ENCODE measurements at regions not wholly inside any gene's neighbourhood (a gene's known extent, or its start where the extent isn't known, plus 50 kb on each side); places are given as distances from the start of the nearest gene placed in this dataset.

- peak; percentile 39 for DNase-seq (ENCODE audit: low read depth)
Observed at GRCh38 chr4:123096038-123096437, 173.6 kb upstream of the NUDT6 start.

GRCh38 chr4:123102897-123103471 lies 180.6 kb upstream of the NUDT6 start:
- peak; percentile 55 for DNase-seq (ENCODE audit: low read depth)

- DNase-seq (ENCODE audit: low read depth): no peak
Observed at GRCh38 chr4:123104310-123105025, 182.1 kb upstream of the NUDT6 start.

GRCh38 chr4:123105026-123105420 lies 182.6 kb upstream of the NUDT6 start:
- no peak for DNase-seq (ENCODE audit: low read depth)

GRCh38 chr4:123106747-123107146 lies 184.3 kb upstream of the NUDT6 start:
- no peak for DNase-seq (ENCODE audit: low read depth)

- DNase-seq (ENCODE audit: low read depth): no peak
Observed at GRCh38 chr4:123107444-123108252, 185.3 kb upstream of the NUDT6 start.

GRCh38 chr4:123109139-123109538 lies 186.7 kb upstream of the NUDT6 start:
- no peak for DNase-seq (ENCODE audit: low read depth)

- peak; percentile 69 for DNase-seq (ENCODE audit: low read depth)
Observed at GRCh38 chr4:123110147-123110546, 187.8 kb upstream of the NUDT6 start.

- no peak for DNase-seq (ENCODE audit: low read depth)
Observed at GRCh38 chr4:123110685-123111084, 188.3 kb upstream of the NUDT6 start.

- DNase-seq (ENCODE audit: low read depth): no peak
Observed at GRCh38 chr4:123113155-123113554, 190.8 kb upstream of the NUDT6 start.

- DNase-seq (ENCODE audit: low read depth): no peak
Observed at GRCh38 chr4:123114084-123114914, 191.9 kb upstream of the NUDT6 start.

GRCh38 chr4:123114915-123115756 lies 192.7 kb upstream of the NUDT6 start:
- no peak for DNase-seq (ENCODE audit: low read depth)

GRCh38 chr4:123116412-123116811 lies 194.0 kb upstream of the NUDT6 start:
- no peak for DNase-seq (ENCODE audit: low read depth)

- DNase-seq (ENCODE audit: low read depth): peak; percentile 65
Observed at GRCh38 chr4:123120473-123120872, 198.1 kb upstream of the NUDT6 start.

GRCh38 chr4:123121241-123121907 lies 199.0 kb upstream of the NUDT6 start:
- no peak for DNase-seq (ENCODE audit: low read depth)

- no peak for DNase-seq (ENCODE audit: low read depth)
Observed at GRCh38 chr4:123125477-123125876, 203.1 kb upstream of the NUDT6 start.

- DNase-seq (ENCODE audit: low read depth): peak; percentile 14
Observed at GRCh38 chr4:123127218-123127617, 204.8 kb upstream of the NUDT6 start.

GRCh38 chr4:123127875-123128274 lies 205.5 kb upstream of the NUDT6 start:
- no peak for DNase-seq (ENCODE audit: low read depth)

- no peak for DNase-seq (ENCODE audit: low read depth)
Observed at GRCh38 chr4:123133397-123134050, 211.1 kb upstream of the NUDT6 start.

- DNase-seq (ENCODE audit: low read depth): no peak
Observed at GRCh38 chr4:123144616-123145015, 222.2 kb upstream of the NUDT6 start.

All from fibroblast of gingiva (primary cell).